ENCODE measurements at regions not wholly inside any gene's neighbourhood (a gene's known extent, or its start where the extent isn't known, plus 50 kb on each side); places are given as distances from the start of the nearest gene placed in this dataset.
"Not testable (repeated sequence)": the region's sequence is repeated elsewhere in the genome, so short reads cannot be mapped to it uniquely, and the experiment has no call there.

- Histone ChIP-seq H3K36me3 (ENCODE audit: control insufficient read depth in 5 of 5, insufficient read depth in 5 of 5, low read length in 5 of 5) (no peaks in the 10 kb centered on the region), H3K9me3 (ENCODE audit: control insufficient read depth in 5 of 5, low read length in 5 of 5) (no peaks in the 10 kb centered on the region), H3K27me3 (ENCODE audit: control insufficient read depth in 5 of 5, insufficient read depth in 4 of 5, low read length in 5 of 5) (no peaks in the 10 kb centered on the region), H3K27ac (ENCODE audit: low read depth, low read length) (no peak overlapping the region), H3K4me1 (ENCODE audit: control insufficient read depth in 5 of 5, insufficient read depth in 5 of 5, low read length in 5 of 5) (no peaks in the 10 kb centered on the region), H3K9ac (ENCODE audit: low read length in 5 of 5) (no peak overlapping the region), H3K4me3 (ENCODE audit: low read depth in 1 of 5, low read length in 5 of 5) (no peak overlapping the region)
Observed at GRCh38 chr2:223313101-223313500, 261.1 kb downstream of the KCNE4 start.

GRCh38 chr2:223314811-223315210 is 262.8 kb downstream of the KCNE4 start:
- no peaks in the 10 kb centered on the region for H3K9me3 ChIP-seq (ENCODE audit: control insufficient read depth in 5 of 5, low read length in 5 of 5)
- H3K9ac ChIP-seq (ENCODE audit: low read length in 5 of 5): no peak overlapping the region
- no peak overlapping the region for H3K27ac ChIP-seq (ENCODE audit: low read depth, low read length)
- H3K4me1 ChIP-seq (ENCODE audit: control insufficient read depth in 5 of 5, insufficient read depth in 5 of 5, low read length in 5 of 5): no peaks in the 10 kb centered on the region
- no peaks in the 10 kb centered on the region for H3K36me3 ChIP-seq (ENCODE audit: control insufficient read depth in 5 of 5, insufficient read depth in 5 of 5, low read length in 5 of 5)
- H3K4me3 ChIP-seq (ENCODE audit: low read depth in 1 of 5, low read length in 5 of 5): no peak overlapping the region
- H3K27me3 ChIP-seq (ENCODE audit: control insufficient read depth in 5 of 5, insufficient read depth in 4 of 5, low read length in 5 of 5): no peaks in the 10 kb centered on the region

- H3K36me3 ChIP-seq (ENCODE audit: control insufficient read depth in 5 of 5, insufficient read depth in 5 of 5, low read length in 5 of 5): no peaks in the 10 kb centered on the region
- no peak overlapping the region for H3K27ac ChIP-seq (ENCODE audit: low read depth, low read length)
- no peak overlapping the region for H3K9ac ChIP-seq (ENCODE audit: low read length in 5 of 5)
- H3K9me3 ChIP-seq (ENCODE audit: control insufficient read depth in 5 of 5, low read length in 5 of 5): no peaks in the 10 kb centered on the region
- no peaks in the 10 kb centered on the region for H3K4me1 ChIP-seq (ENCODE audit: control insufficient read depth in 5 of 5, insufficient read depth in 5 of 5, low read length in 5 of 5)
- H3K27me3 ChIP-seq (ENCODE audit: control insufficient read depth in 5 of 5, insufficient read depth in 4 of 5, low read length in 5 of 5): no peaks in the 10 kb centered on the region
- no peak overlapping the region for H3K4me3 ChIP-seq (ENCODE audit: low read depth in 1 of 5, low read length in 5 of 5)
Observed at GRCh38 chr2:223315813-223316212, 263.8 kb downstream of the KCNE4 start.

GRCh38 chr2:223316342-223316741 is 264.4 kb downstream of the KCNE4 start:
- no peaks in the 10 kb centered on the region for H3K27me3 ChIP-seq (ENCODE audit: control insufficient read depth in 5 of 5, insufficient read depth in 4 of 5, low read length in 5 of 5)
- H3K27ac ChIP-seq (ENCODE audit: low read depth, low read length): no peak overlapping the region
- H3K9me3 ChIP-seq (ENCODE audit: control insufficient read depth in 5 of 5, low read length in 5 of 5): no peaks in the 10 kb centered on the region
- no peak overlapping the region for H3K4me3 ChIP-seq (ENCODE audit: low read depth in 1 of 5, low read length in 5 of 5)
- no peak overlapping the region for H3K9ac ChIP-seq (ENCODE audit: low read length in 5 of 5)
- no peaks in the 10 kb centered on the region for H3K4me1 ChIP-seq (ENCODE audit: control insufficient read depth in 5 of 5, insufficient read depth in 5 of 5, low read length in 5 of 5)
- H3K36me3 ChIP-seq (ENCODE audit: control insufficient read depth in 5 of 5, insufficient read depth in 5 of 5, low read length in 5 of 5): no peaks in the 10 kb centered on the region

DNA sequence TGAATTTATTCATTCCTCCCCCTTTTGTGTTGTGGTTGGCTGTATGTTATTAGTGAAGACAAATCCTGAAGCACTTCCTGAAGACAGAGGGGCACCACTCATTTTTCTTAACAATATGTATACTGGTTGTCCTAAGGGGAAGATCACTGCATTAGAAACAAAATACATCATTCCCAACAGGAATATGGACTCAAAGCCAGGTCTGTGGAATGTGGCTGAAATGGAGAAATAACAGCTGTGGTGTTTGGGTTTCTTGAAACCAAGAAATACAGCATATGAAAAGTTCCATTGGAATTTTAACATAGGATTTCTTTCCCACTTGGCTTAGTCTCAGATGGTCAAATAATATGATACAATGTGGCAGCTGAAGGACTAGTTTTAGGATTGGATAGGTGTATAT is 267.6 kb downstream of the KCNE4 start:
- Histone ChIP-seq H3K4me3 (ENCODE audit: low read depth in 1 of 5, low read length in 5 of 5) (no peak overlapping the region), H3K4me1 (ENCODE audit: control insufficient read depth in 5 of 5, insufficient read depth in 5 of 5, low read length in 5 of 5) (no peaks in the 10 kb centered on the region)

DNA sequence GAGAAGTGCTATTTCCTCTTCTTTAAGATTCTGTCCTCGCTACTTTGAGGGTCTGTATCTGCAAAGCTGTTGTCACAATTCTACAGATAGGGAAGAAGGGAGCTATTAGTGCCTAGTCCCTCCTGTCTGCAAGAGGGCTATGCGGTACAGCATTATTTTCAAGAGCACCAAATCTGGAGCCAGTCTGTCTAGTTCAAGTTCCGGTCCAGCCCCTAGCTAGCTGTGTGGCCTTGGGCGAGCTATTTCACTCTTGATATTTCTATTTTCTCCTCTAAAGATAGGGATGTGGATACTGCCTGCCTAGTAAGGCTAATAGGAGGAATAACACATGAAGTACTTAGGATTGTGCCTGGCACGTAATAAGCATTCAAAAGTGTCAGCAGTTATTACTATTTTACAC is 272.4 kb downstream of the KCNE4 start:
- Histone ChIP-seq H3K27ac (ENCODE audit: low read depth, low read length) (no peak overlapping the region), H3K4me3 (ENCODE audit: low read depth in 1 of 5, low read length in 5 of 5) (no peak overlapping the region)

More for the DNA sequence above, 267.6 kb downstream of the KCNE4 start:
- peaks cover 0 to 3% (median 0%) of the 10 kb centered on the region in 5 donors for H3K9me3 ChIP-seq (ENCODE audit: control insufficient read depth in 5 of 5, low read length in 5 of 5)
- no peaks in the 10 kb centered on the region for H3K27me3 ChIP-seq (ENCODE audit: control insufficient read depth in 5 of 5, insufficient read depth in 4 of 5, low read length in 5 of 5)
- no peak overlapping the region for H3K27ac ChIP-seq (ENCODE audit: low read depth, low read length)
- H3K9ac ChIP-seq (ENCODE audit: low read length in 5 of 5): no peak overlapping the region
- H3K36me3 ChIP-seq (ENCODE audit: control insufficient read depth in 5 of 5, insufficient read depth in 5 of 5, low read length in 5 of 5): no peaks in the 10 kb centered on the region

GRCh38 chr2:223328578-223328977 is 273.6 kb downstream of the SCG2 start:
- Histone ChIP-seq H3K4me1 (ENCODE audit: control insufficient read depth in 5 of 5, insufficient read depth in 5 of 5, low read length in 5 of 5) (no peaks in the 10 kb centered on the region), H3K27ac (ENCODE audit: low read depth, low read length) (no peak overlapping the region), H3K36me3 (ENCODE audit: control insufficient read depth in 5 of 5, insufficient read depth in 5 of 5, low read length in 5 of 5) (no peaks in the 10 kb centered on the region), H3K27me3 (ENCODE audit: control insufficient read depth in 5 of 5, insufficient read depth in 4 of 5, low read length in 5 of 5) (no peaks in the 10 kb centered on the region), H3K9me3 (ENCODE audit: control insufficient read depth in 5 of 5, low read length in 5 of 5) (peaks cover 0 to 3% (median 0%) of the 10 kb centered on the region in 5 donors), H3K4me3 (ENCODE audit: low read depth in 1 of 5, low read length in 5 of 5) (no peak overlapping the region), H3K9ac (ENCODE audit: low read length in 5 of 5) (no peak overlapping the region)

More for the DNA sequence above, 272.4 kb downstream of the KCNE4 start:
- Histone ChIP-seq H3K4me1 (ENCODE audit: control insufficient read depth in 5 of 5, insufficient read depth in 5 of 5, low read length in 5 of 5) (no peaks in the 10 kb centered on the region), H3K9ac (ENCODE audit: low read length in 5 of 5) (no peak overlapping the region), H3K9me3 (ENCODE audit: control insufficient read depth in 5 of 5, low read length in 5 of 5) (peaks cover 0 to 5% (median 0%) of the 10 kb centered on the region in 5 donors), H3K27me3 (ENCODE audit: control insufficient read depth in 5 of 5, insufficient read depth in 4 of 5, low read length in 5 of 5) (no peaks in the 10 kb centered on the region), H3K36me3 (ENCODE audit: control insufficient read depth in 5 of 5, insufficient read depth in 5 of 5, low read length in 5 of 5) (no peaks in the 10 kb centered on the region)

DNA sequence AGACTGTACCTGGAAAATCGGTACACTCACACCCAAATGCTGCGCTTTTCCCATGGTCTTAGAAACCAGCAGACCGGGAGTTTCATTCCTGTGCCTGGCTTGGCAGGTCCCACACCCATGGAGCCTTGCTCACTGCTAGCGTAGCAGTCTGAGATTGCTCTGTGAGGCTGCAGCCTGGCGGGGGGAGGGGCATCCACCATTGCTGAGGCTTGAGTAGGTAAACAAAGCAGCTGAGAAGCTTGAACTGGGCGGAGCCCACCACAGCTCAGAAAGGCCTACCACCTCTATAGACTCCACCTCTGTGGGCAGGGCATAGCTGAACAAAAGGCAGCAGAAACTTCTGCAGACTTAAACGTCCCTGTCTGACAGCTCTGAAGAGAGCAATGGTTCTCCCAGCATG is 271.4 kb downstream of the SCG2 start:
- not testable (repeated sequence) for H3K9me3 ChIP-seq (ENCODE audit: control insufficient read depth in 5 of 5, low read length in 5 of 5); H3K27ac ChIP-seq (ENCODE audit: low read depth, low read length); H3K9ac ChIP-seq (ENCODE audit: low read length in 5 of 5); H3K36me3 ChIP-seq (ENCODE audit: control insufficient read depth in 5 of 5, insufficient read depth in 5 of 5, low read length in 5 of 5); H3K4me1 ChIP-seq (ENCODE audit: control insufficient read depth in 5 of 5, insufficient read depth in 5 of 5, low read length in 5 of 5); H3K4me3 ChIP-seq (ENCODE audit: low read depth in 1 of 5, low read length in 5 of 5); H3K27me3 ChIP-seq (ENCODE audit: control insufficient read depth in 5 of 5, insufficient read depth in 4 of 5, low read length in 5 of 5)

DNA sequence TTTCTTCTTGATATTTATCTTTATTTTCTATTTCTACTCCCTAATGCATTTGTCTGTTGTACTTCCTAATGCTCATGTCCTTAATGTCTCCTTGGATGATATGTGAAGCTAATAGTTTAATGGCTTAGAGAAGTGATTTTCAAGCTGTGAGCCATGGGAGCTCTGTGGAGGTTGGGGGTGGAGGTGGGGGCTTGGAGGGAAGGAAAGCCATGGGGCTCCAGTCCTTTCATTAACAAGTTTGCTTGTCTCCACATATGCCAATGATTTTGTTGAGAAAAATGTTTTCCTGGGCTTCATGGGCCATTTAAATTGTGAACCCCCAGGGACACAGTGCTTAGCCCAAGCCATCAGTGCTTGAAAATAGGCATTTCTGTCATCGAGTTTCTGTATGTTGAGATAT is 264.1 kb downstream of the SCG2 start:
- Histone ChIP-seq H3K9ac (ENCODE audit: low read length in 5 of 5) (no peak overlapping the region), H3K27me3 (ENCODE audit: control insufficient read depth in 5 of 5, insufficient read depth in 4 of 5, low read length in 5 of 5) (no peaks in the 10 kb centered on the region), H3K27ac (ENCODE audit: low read depth, low read length) (no peak overlapping the region), H3K4me3 (ENCODE audit: low read depth in 1 of 5, low read length in 5 of 5) (no peak overlapping the region), H3K36me3 (ENCODE audit: control insufficient read depth in 5 of 5, insufficient read depth in 5 of 5, low read length in 5 of 5) (no peaks in the 10 kb centered on the region), H3K4me1 (ENCODE audit: control insufficient read depth in 5 of 5, insufficient read depth in 5 of 5, low read length in 5 of 5) (no peaks in the 10 kb centered on the region), H3K9me3 (ENCODE audit: control insufficient read depth in 5 of 5, low read length in 5 of 5) (no peaks in the 10 kb centered on the region)

- no peaks in the 10 kb centered on the region for H3K36me3 ChIP-seq (ENCODE audit: control insufficient read depth in 5 of 5, insufficient read depth in 5 of 5, low read length in 5 of 5)
- H3K27ac ChIP-seq (ENCODE audit: low read depth, low read length): no peak overlapping the region
- H3K9me3 ChIP-seq (ENCODE audit: control insufficient read depth in 5 of 5, low read length in 5 of 5): peaks cover 0 to 8% (median 3%) of the 10 kb centered on the region in 5 donors
- no peaks in the 10 kb centered on the region for H3K27me3 ChIP-seq (ENCODE audit: control insufficient read depth in 5 of 5, insufficient read depth in 4 of 5, low read length in 5 of 5)
- no peak overlapping the region for H3K9ac ChIP-seq (ENCODE audit: low read length in 5 of 5)
- no peaks in the 10 kb centered on the region for H3K4me1 ChIP-seq (ENCODE audit: control insufficient read depth in 5 of 5, insufficient read depth in 5 of 5, low read length in 5 of 5)
- no peak overlapping the region for H3K4me3 ChIP-seq (ENCODE audit: low read depth in 1 of 5, low read length in 5 of 5)
Observed at GRCh38 chr2:223357076-223357475, 245.1 kb downstream of the SCG2 start.

GRCh38 chr2:223363085-223363484 is 239.1 kb downstream of the SCG2 start:
- H3K4me1 ChIP-seq (ENCODE audit: control insufficient read depth in 5 of 5, insufficient read depth in 5 of 5, low read length in 5 of 5): no peaks in the 10 kb centered on the region
- no peak overlapping the region for H3K9ac ChIP-seq (ENCODE audit: low read length in 5 of 5)
- no peaks in the 10 kb centered on the region for H3K36me3 ChIP-seq (ENCODE audit: control insufficient read depth in 5 of 5, insufficient read depth in 5 of 5, low read length in 5 of 5)
- no peaks in the 10 kb centered on the region for H3K9me3 ChIP-seq (ENCODE audit: control insufficient read depth in 5 of 5, low read length in 5 of 5)
- H3K4me3 ChIP-seq (ENCODE audit: low read depth in 1 of 5, low read length in 5 of 5): no peak overlapping the region
- H3K27me3 ChIP-seq (ENCODE audit: control insufficient read depth in 5 of 5, insufficient read depth in 4 of 5, low read length in 5 of 5): no peaks in the 10 kb centered on the region
- no peak overlapping the region for H3K27ac ChIP-seq (ENCODE audit: low read depth, low read length)

Data from subcutaneous abdominal adipose tissue (tissue), 5 donors.